ENCODE measurements at regions not wholly inside any gene's neighbourhood (a gene's known extent, or its start where the extent isn't known, plus 50 kb on each side); places are given as distances from the start of the nearest gene placed in this dataset.

DNA sequence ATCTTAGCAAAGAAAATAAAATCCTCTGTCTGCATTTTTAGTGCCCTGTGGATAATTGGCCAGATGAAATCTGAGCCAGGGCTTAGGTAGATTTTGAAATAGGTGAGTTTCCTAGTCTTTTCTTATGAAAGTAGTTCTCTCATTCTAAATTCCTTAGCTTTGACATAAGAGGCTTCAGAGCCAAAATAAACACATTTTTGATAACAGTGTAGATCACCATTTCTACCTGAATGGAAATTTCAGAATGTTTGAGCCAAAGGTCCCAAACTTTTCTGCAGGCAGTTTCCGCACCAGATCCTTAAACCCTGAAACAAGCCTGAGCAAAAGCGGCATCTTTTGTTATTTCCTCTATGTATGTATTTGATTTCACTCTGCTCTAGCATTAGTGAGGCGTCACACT, 551.2 kb downstream of the EFNB2 start:
- no peak for DNase-seq (ENCODE audit: low read depth in 3 of 3)

DNA sequence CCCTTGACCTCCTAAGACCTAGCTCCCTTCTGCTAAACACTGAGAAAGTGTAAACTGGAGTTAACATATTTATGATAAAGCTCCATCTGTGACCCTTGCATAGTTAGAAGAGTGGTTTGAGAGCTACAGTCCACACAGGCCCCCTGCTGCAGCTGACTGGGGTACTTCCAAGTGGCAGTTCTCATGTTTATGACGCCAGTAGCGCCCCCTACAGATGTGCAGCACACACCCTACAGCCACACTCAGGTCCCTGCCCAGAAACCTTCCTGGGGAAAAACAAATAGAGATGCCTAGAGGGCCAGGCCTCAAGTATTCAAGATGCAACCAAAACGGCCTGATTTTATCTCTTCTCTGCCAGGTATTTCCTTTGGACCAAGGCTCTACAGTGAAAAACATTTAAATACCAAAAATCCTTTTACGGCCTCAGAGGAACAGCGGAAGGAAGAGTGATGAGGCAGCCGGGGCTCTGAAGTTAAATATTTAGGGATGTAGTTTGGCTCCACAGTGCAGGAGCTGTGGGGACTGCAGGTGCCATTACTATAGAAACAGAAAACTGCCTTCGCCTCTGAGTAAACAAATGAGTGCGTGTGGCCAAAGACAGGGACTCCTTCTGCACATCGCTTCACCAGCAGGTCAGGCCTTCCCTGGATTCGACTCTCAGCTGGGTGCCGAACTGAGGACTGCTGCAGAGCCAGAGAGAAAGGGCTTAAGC, 553.1 kb downstream of the EFNB2 start:
- DNase-seq (ENCODE audit: low read depth in 3 of 3) = no peak

DNA sequence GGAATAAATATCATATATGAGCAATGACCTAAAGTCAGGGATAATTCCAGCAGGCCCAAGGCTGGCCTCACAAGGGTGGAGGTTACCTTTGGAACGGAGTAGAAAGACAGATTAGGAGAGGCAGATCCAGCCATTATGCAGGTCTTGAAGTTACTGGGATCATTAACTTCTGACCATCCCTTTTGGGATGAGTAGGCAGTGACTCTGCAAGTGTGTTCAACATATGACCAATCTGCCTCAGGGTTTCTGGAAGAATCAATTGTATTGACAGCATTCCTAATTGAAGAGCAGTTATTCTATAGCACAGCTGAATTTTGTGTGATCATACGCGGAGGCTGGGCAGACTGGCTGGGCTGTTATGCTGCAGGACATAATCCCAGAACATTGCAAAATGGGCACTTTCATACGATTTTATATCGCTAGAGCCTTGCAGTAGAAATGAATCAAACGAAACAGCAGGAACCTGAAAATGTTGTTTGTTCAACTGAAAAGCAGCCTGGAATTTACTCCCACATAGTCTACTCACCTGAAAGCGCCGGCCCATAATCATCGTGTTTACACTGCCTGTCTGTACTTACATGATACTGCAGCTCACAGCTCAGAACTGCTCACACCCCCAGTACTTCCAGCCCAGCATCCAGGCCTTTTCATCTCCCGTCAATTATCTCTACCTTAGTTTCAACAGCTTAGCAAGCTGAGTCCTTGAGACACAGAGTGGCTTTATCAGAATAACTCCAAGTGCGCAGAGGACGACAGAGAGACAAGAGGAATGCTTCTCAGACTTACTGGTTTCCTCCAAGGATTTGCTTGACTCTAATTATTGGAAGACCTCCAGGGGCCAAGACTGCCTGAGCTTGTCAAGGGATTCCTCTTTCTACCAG, 556.1 kb downstream of the EFNB2 start:
- no peak for DNase-seq (ENCODE audit: low read depth in 3 of 3)

DNA sequence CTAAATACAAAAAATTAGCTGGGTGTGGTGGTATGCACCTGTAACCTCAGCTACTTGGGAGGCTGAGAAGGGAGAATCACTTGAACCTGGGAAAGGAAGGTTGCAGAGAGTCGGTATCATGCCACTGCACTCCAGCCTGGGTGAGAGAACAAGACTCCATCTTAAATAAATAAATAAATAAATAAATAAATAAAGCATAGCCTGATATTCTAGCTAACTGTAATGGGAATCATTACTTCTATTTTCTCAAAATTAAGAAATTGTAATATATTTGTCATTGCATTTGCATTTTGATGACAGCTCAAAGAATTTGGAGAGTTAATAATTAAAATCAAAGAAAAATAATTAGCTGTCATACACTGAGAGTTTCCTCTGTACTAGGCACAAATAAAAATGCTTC, 561.1 kb downstream of the EFNB2 start:
- no peak for DNase-seq (ENCODE audit: low read depth in 3 of 3)

DNA sequence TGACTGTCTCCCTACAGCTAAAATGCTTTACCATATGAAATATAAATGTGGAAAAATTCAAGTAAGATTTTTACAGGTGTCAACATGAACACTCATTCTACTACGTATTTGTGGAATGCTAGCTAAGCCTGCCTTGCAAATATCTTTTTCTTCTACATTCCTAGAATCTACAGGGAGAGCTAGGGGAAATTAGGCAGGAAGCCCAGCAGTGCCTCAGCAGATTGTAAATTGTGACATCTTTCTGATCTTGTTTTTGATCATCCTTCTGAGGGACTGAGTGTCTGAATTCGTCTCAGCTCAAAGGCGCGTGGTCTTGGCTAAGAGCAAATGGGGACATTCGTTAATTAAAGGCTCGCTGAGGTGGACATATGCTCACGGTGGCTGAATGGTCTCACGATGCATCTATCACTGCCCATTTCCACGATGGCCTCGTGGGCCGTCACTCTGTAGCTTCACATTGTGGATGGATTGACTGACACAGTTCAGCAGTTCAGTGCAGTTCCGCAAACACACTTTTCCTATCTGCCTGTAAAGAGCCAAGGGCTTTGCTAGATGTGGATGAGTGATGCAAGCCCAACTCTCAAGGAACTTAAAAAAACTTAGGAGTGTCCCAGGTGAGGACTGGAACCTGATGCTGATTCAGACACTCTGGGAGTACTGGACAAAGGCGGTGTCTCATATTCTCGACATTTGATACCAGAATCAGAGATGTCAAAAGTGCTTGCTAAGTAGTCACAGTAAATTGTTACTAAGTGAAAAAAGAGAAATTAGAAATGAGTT, 562.5 kb downstream of the EFNB2 start:
- DNase-seq (ENCODE audit: low read depth in 3 of 3) = no peak

DNA sequence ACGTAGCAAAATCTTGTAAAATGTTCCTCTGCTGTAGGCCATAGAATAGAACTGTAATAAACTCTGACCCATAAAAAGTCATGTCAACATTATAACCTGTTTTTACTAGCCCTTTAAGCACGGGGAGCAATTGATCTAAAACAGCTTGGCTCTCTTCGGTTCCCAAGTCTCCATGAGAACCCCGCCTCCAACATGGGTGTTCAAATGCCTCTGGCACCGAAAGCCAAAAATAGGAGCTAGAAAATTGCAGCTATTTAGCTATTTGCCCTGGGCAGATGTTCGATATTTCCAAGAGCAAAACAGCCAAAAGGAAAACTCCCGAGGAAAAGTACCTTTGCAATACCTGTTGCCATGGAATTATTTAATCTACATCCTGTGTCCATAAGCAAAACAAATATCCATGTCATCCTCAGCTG, 563.1 kb downstream of the EFNB2 start:
- no peak for DNase-seq (ENCODE audit: low read depth in 3 of 3)

DNA sequence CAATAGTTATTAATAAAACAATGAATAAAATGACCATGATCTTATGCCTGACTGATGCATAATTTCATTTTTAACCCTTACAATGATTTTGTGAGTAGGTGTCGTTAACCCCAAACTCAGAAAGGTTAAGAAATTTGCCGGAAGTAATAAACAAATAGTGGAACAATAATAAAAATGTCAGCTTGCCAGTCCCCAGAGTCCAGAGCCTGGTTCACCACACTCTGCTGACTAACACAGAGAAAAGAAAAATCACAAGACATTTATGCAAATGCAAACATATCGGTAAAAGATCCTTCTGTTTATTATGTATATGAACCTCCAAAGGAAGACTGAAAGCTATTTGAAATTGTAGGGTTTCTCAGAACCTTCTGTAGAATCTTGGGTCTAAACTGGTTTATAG, 563.7 kb downstream of the EFNB2 start:
- no peak for DNase-seq (ENCODE audit: low read depth in 3 of 3)

DNA sequence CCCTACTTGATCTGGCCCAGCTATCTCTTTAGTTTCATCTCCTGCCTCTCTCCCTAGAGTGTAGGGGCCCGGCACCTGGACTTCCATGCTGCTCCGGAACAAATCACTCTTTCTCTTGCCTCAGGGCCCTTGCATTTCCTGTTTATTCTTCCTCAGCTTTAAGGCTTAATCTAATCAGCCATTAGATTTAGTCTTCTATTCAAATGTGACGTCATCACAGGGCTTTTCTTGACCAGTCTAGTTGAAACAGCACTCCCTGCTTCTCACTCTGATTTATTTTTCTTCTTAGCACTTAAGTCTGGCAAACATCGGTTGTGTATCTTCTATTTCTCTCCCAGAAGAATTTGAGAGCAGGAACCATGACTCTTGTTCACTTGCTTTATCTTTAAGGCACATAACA, 564.1 kb downstream of the EFNB2 start:
- no peak for DNase-seq (ENCODE audit: low read depth in 3 of 3)

DNA sequence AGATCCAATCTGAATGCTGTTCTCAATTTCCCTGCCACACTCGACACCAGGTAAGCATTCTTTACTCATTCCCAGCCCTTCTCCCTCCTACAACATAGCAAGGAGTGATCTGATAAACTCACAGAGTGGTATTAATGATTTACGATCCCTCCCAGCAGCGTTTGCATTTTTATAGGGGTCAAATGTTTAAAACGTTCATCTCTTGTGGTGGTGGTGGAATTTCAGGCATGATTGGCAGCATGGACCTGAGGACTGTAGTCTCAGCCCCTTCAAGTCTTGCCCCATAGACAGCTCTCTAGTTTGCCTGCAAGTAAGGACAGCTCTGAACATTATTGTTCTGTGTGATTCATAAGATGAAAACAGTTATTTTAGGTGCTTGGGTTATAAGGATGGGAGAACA, 565.7 kb downstream of the EFNB2 start:
- no peak for DNase-seq (ENCODE audit: low read depth in 3 of 3)

DNA sequence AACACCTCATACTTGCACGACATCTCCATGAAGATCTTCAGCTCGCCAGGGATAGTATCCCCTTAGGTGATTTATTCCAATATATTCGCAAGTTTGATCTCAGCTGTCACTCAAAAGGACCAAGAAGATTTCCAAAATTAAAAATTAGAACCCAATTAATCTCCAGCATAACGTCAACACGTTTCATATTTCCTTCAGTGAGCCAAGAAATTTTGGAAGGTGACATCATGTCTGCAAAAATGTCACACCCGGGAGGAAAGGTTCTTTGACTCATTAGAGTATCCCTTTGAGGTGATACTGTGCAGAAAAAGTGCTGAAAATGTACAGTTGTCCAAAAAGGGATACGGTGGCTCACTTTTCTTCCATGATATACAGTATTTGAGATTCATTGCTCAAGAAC, 569.6 kb downstream of the EFNB2 start:
- no peak for DNase-seq (ENCODE audit: low read depth in 3 of 3)

DNA sequence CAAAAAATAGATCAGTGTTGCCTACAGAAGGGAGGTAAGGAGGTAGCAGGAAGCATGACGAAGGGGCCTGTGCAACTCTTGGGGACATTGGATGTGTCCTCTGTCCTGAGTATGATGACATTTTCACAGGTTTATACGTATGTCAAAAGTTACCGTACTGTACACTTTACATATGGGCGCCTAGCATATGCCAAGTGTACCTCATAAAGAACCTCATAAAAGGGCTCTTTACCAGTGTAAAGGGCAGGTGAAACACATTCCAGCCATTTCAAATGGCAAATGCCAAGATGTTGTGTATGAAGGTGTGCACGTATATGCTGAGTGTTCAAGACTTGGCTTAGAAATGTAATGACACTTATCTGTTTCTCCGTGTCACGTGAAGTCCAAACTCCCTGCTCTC, 573.4 kb downstream of the EFNB2 start:
- DNase-seq (ENCODE audit: low read depth in 3 of 3) = no peak

DNA sequence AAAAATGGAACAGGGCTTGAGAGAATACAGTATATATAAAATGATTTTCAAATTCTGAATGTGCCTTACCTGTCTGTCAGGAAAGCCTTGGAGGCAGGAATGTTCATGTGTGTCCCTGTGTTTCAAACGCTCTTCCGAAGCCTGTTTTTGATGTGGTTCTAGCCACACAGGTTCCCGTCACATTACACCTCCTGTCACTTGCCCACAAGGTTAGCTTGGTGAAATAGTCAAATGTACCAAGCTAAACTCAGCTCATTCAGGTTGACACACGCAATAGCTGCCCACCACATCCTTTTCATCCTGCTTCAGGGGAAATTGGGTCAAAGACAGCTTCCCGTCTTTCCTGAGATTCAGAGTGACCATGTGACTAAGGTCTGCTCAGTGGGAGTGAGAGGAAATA, 574.0 kb downstream of the EFNB2 start:
- no peak for DNase-seq (ENCODE audit: low read depth in 3 of 3)

DNA sequence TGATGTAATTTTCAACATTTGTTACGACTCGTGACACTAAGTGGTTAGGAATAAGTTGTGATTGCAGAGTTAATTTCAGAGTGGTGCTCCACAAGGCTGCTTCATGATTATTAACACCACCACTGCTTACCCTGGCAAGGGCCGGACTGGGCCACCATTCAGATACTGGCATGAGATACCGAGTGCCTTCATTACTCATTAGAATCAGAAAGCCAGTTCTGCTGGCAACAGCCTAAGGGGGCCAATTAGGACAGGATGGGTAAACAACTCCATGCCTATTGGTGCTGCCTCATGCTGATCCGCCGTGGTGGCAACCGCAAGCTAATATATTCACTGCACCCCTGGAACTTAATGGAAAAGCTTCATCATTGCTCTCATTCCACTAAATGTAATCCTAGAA, 575.1 kb downstream of the EFNB2 start:
- no peak for DNase-seq (ENCODE audit: low read depth in 3 of 3)

DNA sequence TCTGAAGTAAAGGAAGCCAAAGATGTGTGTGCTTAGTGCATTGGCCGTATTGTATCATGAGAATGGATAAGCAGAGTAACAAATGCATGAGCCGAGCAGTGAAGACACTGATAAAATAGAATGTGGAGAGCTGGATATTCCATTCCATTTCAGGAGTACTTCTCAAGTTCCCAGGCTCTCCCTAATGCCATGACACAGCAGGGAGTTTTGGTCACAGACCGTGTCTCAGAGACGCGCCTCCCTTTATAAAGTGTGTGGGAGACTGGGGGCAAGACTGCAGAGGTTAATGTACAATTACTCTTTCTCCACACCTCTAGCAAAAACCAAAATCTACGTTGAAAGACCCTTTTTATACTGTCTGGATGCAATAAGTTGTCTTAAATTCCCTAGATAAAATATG, 575.6 kb downstream of the EFNB2 start:
- no peak for DNase-seq (ENCODE audit: low read depth in 3 of 3)

DNA sequence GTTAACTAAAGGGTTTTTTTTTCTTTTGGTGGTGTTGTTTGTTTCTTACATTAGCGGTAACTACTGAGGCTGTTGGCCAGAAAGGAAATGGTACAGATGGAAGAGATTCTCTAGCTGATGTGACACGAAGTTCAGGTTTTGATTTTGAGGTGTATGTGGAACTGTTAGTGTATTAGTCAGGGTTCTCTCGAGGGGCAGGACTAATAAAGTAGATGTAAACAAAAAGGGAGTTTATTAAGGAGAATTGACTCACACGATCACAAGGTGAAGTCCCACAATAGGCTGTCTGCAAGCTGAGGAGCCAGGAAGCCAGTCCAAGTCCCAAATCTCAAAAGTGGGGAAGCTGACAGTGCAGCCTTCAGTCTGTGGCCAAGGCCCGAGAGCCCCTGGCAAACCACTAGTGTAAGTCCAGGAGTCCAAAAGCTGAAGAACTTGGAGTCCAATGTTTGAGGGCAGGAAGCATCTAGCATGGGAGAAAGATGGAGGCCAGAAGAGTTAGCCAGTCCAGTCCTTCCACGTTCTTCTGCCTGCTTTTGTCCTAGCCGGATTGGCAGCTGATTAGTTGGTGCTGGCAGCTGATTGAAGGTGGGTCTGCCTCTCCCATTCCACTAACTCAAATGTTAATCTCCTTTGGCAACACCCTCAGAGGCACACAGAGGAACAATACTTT, 577.6 kb downstream of the EFNB2 start:
- DNase-seq (ENCODE audit: low read depth in 3 of 3) = no peak

DNA sequence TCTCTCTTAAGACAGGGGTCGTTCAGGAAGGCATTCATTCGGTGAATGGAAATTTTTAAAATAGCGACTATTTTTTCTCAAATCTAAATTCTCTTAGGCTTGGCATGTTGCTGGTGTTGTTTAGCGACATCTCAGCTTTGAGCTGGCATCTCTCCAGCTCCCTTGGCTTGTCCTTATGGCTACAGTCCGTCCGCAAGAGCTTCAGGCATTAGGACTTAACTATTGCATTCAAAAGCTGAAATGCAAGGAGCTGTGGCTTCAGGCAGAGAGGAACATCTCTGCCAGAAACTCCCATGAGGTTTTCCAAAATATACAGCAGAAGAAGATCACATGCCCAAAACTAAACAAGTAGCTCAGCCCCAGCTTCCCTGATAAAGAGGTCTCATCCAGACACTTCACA, 578.5 kb downstream of the EFNB2 start:
- no peak for DNase-seq (ENCODE audit: low read depth in 3 of 3)

DNA sequence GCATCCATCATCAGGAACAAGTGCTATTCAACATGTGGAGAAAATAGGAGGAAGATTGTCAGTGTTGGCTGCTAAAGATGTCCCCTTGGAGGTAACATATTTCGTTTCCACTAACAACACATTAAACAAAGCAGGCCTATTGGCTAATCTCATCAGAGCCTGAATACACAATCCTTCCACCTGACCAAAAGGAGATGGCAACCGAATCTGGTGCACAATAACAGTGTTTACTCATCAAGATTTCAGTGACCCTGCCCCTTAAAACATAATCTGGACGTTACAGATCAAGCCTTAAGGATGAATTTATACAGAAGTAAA, 582.5 kb downstream of the EFNB2 start:
- no peak for DNase-seq (ENCODE audit: low read depth in 3 of 3)

DNA sequence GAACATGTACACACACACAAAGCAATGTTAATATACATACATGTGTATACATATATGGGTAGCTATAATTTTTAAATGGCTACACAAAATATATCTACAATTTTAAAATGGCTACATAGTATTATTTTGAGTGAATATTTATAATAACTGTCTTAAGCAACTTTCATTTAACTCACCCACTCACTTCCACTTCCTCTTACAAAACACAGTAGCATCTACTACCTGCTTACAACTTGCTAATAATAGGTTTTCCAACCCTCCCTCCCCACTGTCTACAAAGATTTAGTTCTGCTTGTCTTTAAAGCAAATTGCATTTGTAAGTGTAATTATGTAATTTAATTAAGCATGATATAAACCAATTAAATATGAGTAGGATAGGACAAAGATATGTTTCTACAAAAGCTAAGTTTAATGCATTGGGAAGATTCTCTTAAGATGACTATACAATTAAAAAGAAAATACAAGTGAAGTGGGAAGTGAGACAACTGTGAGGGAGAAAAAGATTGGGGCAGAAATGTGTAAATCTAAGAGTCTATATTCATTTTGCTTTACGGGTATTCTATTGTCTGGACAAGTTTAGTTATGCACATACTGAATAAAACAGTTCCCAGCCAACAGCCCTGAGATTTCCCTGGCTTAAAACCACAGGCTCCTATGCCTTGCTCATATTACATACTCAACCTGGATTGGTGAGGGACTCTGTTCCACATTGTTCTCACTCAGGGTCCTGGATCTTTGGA, 583.1 kb downstream of the EFNB2 start:
- no peak for DNase-seq (ENCODE audit: low read depth in 3 of 3)

DNA sequence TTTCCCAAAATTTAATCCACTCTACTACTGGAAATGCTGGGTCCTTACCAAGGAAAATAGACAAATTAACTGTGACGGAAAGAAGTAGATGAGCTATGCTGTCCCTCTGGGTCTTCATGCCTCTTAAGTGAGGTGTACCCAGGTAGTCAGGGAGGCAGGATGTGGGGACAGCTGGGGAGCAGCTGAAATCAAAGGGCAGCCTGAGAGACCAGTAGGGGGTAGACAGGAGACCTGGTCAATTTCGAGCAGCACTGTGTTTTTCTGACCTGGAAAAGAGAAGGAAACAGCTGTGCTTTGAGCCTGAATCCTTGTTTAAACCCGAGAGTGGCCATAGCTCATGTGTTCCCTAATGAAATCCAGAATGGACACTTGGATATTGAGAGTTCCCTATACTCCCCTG, 587.3 kb downstream of the EFNB2 start:
- no peak for DNase-seq (ENCODE audit: low read depth in 3 of 3)

DNA sequence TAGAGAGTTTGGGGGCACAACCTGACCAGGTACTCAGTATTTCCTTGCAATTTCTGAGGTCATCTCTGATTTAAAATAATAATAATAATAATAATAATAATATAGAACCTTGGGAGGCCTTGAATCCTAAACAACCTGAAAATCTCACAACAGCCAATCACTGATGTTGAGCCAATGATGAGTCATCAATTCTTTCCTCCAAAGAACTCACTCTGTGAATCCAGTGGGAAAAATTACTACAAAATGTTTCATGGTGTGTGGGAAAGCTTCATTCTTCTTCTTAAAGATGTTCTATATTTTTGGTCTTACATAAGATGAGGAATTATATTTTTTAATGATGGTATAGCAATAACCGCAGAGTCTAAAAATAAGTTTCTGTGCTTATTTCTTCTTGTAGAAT, 594.6 kb downstream of the EFNB2 start:
- no peak for DNase-seq (ENCODE audit: low read depth in 3 of 3)

DNA sequence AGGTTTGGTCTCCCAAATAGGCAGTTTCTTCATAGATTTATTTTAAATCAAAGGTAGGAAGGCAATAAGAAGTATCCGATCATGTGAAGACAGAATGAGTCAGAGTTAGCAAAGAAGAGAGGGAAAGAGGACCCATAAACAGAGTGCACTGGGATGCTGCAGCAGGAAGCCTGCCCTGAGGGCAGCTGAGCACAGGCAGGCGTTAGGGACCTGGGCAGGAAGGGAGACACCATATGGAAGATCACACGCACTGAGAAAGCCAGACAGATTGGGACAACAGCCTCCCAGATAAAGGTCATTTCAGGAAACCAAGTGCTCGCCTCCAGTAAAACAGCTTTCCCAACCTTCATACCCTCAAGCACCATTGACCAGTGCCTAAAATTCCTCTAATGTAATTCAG, 598.0 kb downstream of the EFNB2 start:
- no peak for DNase-seq (ENCODE audit: low read depth in 3 of 3)

DNA sequence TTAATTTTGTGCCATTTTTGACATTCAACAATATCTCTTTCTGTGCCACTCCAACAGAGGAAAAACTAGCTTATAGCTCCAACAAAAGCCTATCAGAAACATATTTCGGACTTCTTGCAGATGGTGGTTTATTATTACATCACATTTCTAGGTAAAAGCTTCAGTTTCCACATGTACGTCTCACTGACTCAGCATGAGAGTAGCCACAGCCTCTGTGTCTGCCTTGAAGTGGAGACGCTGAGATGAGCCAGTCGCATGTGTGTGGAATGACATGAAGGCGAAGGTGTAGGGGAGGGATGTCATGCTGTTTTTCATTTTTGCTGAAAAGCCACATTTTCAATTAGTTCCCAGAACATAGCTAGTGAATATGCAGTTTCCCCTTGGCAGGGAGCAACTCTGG, 598.6 kb downstream of the EFNB2 start:
- DNase-seq (ENCODE audit: low read depth in 3 of 3) = no peak

All from stimulated activated CD4-positive, alpha-beta T cell treated with anti-CD3 and anti-CD28 coated beads, TNF-alpha, amount 100 ng/mL, for 48 hours (primary cell).